ENCODE measurements at regions not wholly inside any gene's neighbourhood (a gene's known extent, or its start where the extent isn't known, plus 50 kb on each side); places are given as distances from the start of the nearest gene placed in this dataset.
"Not testable (repeated sequence)": the region's sequence is repeated elsewhere in the genome, so short reads cannot be mapped to it uniquely, and the experiment has no call there.

DNA sequence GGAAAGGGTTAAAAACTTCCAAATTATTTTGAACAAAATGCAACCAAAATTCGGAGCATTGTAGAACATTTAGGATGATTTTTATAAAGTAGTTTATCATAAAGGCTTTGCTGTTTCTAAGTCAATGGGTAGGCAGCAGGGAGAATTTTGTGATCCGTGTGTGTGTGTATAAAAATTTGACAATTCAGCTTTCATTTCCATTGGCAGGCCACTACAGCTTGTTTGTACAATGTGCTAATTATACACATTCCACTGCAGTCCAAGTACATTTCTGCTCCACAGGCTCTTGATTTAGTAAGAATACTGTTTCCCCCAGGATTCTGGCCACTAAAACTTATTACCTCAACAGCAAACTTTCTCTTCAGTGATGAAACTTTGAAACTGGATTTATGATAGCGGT lies 71.8 kb upstream of the LTBP1 start:
- TF ChIP-seq, protein P1, sequence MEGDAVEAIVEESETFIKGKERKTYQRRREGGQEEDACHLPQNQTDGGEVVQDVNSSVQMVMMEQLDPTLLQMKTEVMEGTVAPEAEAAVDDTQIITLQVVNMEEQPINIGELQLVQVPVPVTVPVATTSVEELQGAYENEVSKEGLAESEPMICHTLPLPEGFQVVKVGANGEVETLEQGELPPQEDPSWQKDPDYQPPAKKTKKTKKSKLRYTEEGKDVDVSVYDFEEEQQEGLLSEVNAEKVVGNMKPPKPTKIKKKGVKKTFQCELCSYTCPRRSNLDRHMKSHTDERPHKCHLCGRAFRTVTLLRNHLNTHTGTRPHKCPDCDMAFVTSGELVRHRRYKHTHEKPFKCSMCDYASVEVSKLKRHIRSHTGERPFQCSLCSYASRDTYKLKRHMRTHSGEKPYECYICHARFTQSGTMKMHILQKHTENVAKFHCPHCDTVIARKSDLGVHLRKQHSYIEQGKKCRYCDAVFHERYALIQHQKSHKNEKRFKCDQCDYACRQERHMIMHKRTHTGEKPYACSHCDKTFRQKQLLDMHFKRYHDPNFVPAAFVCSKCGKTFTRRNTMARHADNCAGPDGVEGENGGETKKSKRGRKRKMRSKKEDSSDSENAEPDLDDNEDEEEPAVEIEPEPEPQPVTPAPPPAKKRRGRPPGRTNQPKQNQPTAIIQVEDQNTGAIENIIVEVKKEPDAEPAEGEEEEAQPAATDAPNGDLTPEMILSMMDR (IDR thresholded peaks at IDR 0.05; ENCODE audit: low read depth, low read length, missing control alignments), result no peak

GRCh38 chr2:32877587-32878510 lies 68.9 kb upstream of the LTBP1 start:
- TF ChIP-seq, protein P1 (IDR thresholded peaks at IDR 0.05; ENCODE audit: low read depth, low read length, missing control alignments), result no peak
- H3K4me3 ChIP-seq (replicated peaks; ENCODE audit: low read depth, low read length), result no peak overlapping the region
- no peak for DNase-seq (ENCODE audit: extremely low read depth, low read depth)

More for the DNA sequence above, 71.8 kb upstream of the LTBP1 start:
- H3K4me3 ChIP-seq (replicated peaks; ENCODE audit: low read depth, low read length), result no peak overlapping the region
- no peak for DNase-seq (ENCODE audit: extremely low read depth, low read depth)

DNA sequence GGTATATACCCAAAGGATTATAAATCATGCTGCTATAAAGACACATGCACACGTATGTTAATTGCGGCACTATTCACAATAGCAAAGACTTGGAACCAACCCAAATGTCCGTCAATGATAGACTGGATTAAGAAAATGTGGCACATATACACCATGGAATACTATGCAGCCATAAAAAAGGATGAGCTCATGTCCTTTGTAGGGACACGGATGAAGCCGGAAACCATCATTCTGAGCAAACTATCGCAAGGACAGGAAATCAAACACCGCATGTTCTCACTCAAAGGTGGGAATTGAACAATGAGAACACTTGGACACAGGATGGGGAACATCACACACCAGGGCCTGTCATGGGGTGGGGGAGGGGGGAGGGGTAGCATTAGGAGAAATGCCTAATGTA lies 66.8 kb upstream of the LTBP1 start:
- not testable (repeated sequence) for H3K4me3 ChIP-seq (replicated peaks; ENCODE audit: low read depth, low read length); DNase-seq (ENCODE audit: extremely low read depth, low read depth)

GRCh38 chr2:32882816-32883810 lies 63.6 kb upstream of the LTBP1 start:
- peak; percentile 61 for DNase-seq (ENCODE audit: extremely low read depth, low read depth)
- no peak overlapping the region for H3K4me3 ChIP-seq (replicated peaks; ENCODE audit: low read depth, low read length)
- TF ChIP-seq, protein P1 (IDR thresholded peaks at IDR 0.05; ENCODE audit: low read depth, low read length, missing control alignments), result no peak

DNA sequence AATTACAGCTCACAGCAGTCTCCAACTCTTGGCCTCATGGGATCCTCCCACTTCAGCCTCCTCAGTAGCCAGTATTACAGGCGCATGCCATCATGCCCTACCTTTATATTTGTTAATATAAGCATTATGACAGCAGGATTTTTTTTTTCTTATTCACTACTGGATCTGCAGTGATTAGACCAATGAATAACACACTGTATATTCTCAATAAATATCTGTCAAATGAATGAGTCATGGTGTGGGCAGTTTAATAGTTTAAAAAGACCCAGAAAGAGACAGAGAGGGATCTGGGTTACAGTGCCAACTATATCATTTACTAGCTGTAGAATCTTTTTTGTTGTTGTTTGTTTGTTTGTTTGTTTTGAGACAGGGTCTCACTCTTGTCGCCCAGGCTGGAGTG lies 62.4 kb upstream of the LTBP1 start:
- TF ChIP-seq, protein P1 (IDR thresholded peaks at IDR 0.05; ENCODE audit: low read depth, low read length, missing control alignments), result no peak
- DNase-seq (ENCODE audit: extremely low read depth, low read depth), result no peak
- no peak overlapping the region for H3K4me3 ChIP-seq (replicated peaks; ENCODE audit: low read depth, low read length)

- not testable (repeated sequence) for H3K4me3 ChIP-seq (replicated peaks; ENCODE audit: low read depth, low read length); DNase-seq (ENCODE audit: extremely low read depth, low read depth)
Observed at GRCh38 chr2:32886397-32887055, 60.2 kb upstream of the LTBP1 start.

DNA sequence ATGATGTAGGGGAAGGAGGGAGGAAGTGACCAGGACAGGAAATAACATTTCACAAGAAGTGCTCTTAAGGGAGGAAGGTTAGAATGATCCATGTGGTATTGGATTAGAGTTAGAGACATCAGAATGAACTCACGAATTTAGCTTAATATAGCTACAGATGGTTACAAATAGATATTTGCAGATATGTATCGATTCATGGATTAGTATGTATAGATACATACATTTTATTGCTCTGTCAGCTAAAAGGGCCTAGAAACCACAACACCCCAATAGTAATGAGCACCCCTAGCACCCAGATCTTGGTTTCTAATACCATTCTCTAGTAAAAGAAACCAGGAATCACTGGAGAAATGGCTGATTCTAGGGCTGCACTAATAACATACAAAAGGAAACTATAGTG lies 59.6 kb upstream of the LTBP1 start:
- H3K4me3 ChIP-seq (replicated peaks; ENCODE audit: low read depth, low read length), result no peak overlapping the region
- TF ChIP-seq, protein P1 (IDR thresholded peaks at IDR 0.05; ENCODE audit: low read depth, low read length, missing control alignments), result no peak
- no peak for DNase-seq (ENCODE audit: extremely low read depth, low read depth)
